Endodermal cell (in vitro differentiated cells): ENCODE measurements at regions not wholly inside any gene's neighbourhood (a gene's known extent, or its start where the extent isn't known, plus 50 kb on each side); places are given as distances from the start of the nearest gene placed in this dataset.

ENCODE experiments used
- DNase-seq: peaks from one replicate; pipeline ENCODE4 v3.0.0-alpha.2; 2017
- H3K27ac ChIP-seq: 2 replicates; pipeline ENCODE4 v1.5.1; 2013; ENCODE audit warnings: mild to moderate bottlenecking, low read depth, low read length, moderate library complexity
- H3K27me3 ChIP-seq: 2 replicates; pipeline ENCODE4 v1.6.1; 2013; ENCODE audit warnings: mild to moderate bottlenecking, low read length, moderate library complexity; ENCODE audit not compliant: insufficient read depth, control insufficient read depth, poor library complexity, severe bottlenecking
- H3K36me3 ChIP-seq: 2 replicates; pipeline ENCODE4 v1.7.0; 2013; ENCODE audit warnings: mild to moderate bottlenecking, low read length, moderate library complexity; ENCODE audit not compliant: control insufficient read depth, insufficient read depth
- H3K4me1 ChIP-seq: one replicate; pipeline ENCODE4 v1.7.0; 2013; ENCODE audit warnings: low read length; ENCODE audit not compliant: control insufficient read depth, insufficient read depth
- H3K4me3 ChIP-seq: 2 replicates; pipeline ENCODE4 v1.5.1; 2013; ENCODE audit warnings: mild to moderate bottlenecking, low read length, moderate library complexity
- H3K9ac ChIP-seq: 2 replicates; pipeline ENCODE4 v1.6.1; 2013; ENCODE audit warnings: mild to moderate bottlenecking, low read length, moderate library complexity; ENCODE audit not compliant: poor library complexity, severe bottlenecking; ENCODE audit errors: extremely low read depth
- H3K9me3 ChIP-seq: 2 replicates; pipeline ENCODE4 v1.6.1; 2013; ENCODE audit warnings: mild to moderate bottlenecking, low read length, moderate library complexity; ENCODE audit not compliant: control insufficient read depth
- H3K27ac Mint-ChIP-seq: 2 replicates; pipeline ENCODE4 v1.8.0; 2020; ENCODE audit warnings: mixed read lengths
- H3K27me3 Mint-ChIP-seq: 2 replicates; pipeline ENCODE4 v1.8.0; 2021; ENCODE audit warnings: mild to moderate bottlenecking, mixed read lengths; ENCODE audit not compliant: insufficient read depth
- H3K36me3 Mint-ChIP-seq: 2 replicates; pipeline ENCODE4 v1.8.0; 2020; ENCODE audit warnings: low read depth, mixed read lengths
- H3K4me1 Mint-ChIP-seq: 2 replicates; pipeline ENCODE4 v1.8.0; 2020; ENCODE audit warnings: mixed read lengths
- H3K4me3 Mint-ChIP-seq: 2 replicates; pipeline ENCODE4 v1.8.0; 2020; ENCODE audit warnings: mild to moderate bottlenecking, moderate library complexity, mixed read lengths
- H3K9me3 Mint-ChIP-seq: 2 replicates; pipeline ENCODE4 v1.8.0; 2020; ENCODE audit warnings: mild to moderate bottlenecking, mixed read lengths
- CTCF ChIP-seq: fragments of 200-600 bp; sonication (generic); conservative IDR thresholded peaks from 2 replicates; pipeline ENCODE4 v1.5.0; 2021; ENCODE audit warnings: antibody characterized with exemption, mild to moderate bottlenecking
- WGBS, 2 experiments: methylation state at CpG; one replicate each; pipeline versions ENCODE4 v1.1.5 to v1.1.7; 2013; ENCODE audit warnings: missing lambda C conversion rate in 2 of 2, mixed read lengths in 1 of 2; ENCODE audit not compliant: insufficient coverage in 1 of 2, insufficient read length in 1 of 2; 5-methylcytosine and 5-hydroxymethylcytosine counted together

GRCh38 chr9:87336914-87337333, 160.7 kb upstream of the DAPK1 start:
- WGBS, 2 experiments: 14 to 16% methylated on average over 10 to 12 of the region's 12 CpGs

GRCh38 chr9:87337335-87338087, 160.2 kb upstream of the DAPK1 start:
- Mint-ChIP-seq H3K4me1 (peaks cover 15% of the 10 kb centered on the region), H3K27ac (peak overlapping the region; percentile 33), H3K36me3 (no peaks in the 10 kb centered on the region), H3K27me3 (peaks cover 2% of the 10 kb centered on the region), H3K4me3 (peak overlapping the region; percentile 53), H3K9me3 (no peaks in the 10 kb centered on the region)
- peak overlapping the region; percentile 85 for H3K4me3 ChIP-seq
- DNase-seq: peak; percentile 77
- H3K9ac ChIP-seq: peak overlapping the region; percentile 2
- TF ChIP-seq CTCF: no peak
- H3K27ac ChIP-seq: no peak overlapping the region
- H3K9me3 ChIP-seq: no peaks in the 10 kb centered on the region
- H3K4me1 ChIP-seq: peaks cover 3% of the 10 kb centered on the region
- no peaks in the 10 kb centered on the region for H3K27me3 ChIP-seq
- 6 to 9% methylated on average over 5 to 13 of the region's 14 CpGs for WGBS, 2 experiments
- H3K36me3 ChIP-seq: no peaks in the 10 kb centered on the region

More at GRCh38 chr9:87336914-87337333, 160.7 kb upstream of the DAPK1 start:
- DNase-seq: no peak
- no peaks in the 10 kb centered on the region for H3K27me3 ChIP-seq
- H3K9me3 ChIP-seq: peaks cover 3% of the 10 kb centered on the region
- H3K4me3 ChIP-seq: peak overlapping the region; percentile 85
- H3K4me1 ChIP-seq: peaks cover 3% of the 10 kb centered on the region
- H3K36me3 ChIP-seq: no peaks in the 10 kb centered on the region
- H3K27ac ChIP-seq: no peak overlapping the region
- no peaks in the 10 kb centered on the region for H3K36me3 Mint-ChIP-seq
- peaks cover 2% of the 10 kb centered on the region for H3K27me3 Mint-ChIP-seq
- peaks cover 15% of the 10 kb centered on the region for H3K4me1 Mint-ChIP-seq
- peak; percentile 88 for TF ChIP-seq CTCF
- peaks cover 2% of the 10 kb centered on the region for H3K9me3 Mint-ChIP-seq
- H3K4me3 Mint-ChIP-seq: peak overlapping the region; percentile 53
- peak overlapping the region; percentile 2 for H3K9ac ChIP-seq
- H3K27ac Mint-ChIP-seq: no peak overlapping the region

- Histone ChIP-seq H3K36me3 (no peaks in the 10 kb centered on the region), H3K27ac (no peak overlapping the region), H3K9me3 (no peaks in the 10 kb centered on the region), H3K4me1 (peaks cover 3% of the 10 kb centered on the region), H3K9ac (no peak overlapping the region), H3K27me3 (no peaks in the 10 kb centered on the region), H3K4me3 (peak overlapping the region; percentile 85)
- peaks cover 7% of the 10 kb centered on the region for H3K27me3 Mint-ChIP-seq
- no peaks in the 10 kb centered on the region for H3K36me3 Mint-ChIP-seq
- no peak for TF ChIP-seq CTCF
- peak; percentile 63 for DNase-seq
- 31 to 36% methylated on average over 10 to 13 of the region's 13 CpGs for WGBS, 2 experiments
- H3K9me3 Mint-ChIP-seq: no peaks in the 10 kb centered on the region
- peak overlapping the region; percentile 33 for H3K27ac Mint-ChIP-seq
- peak overlapping the region; percentile 53 for H3K4me3 Mint-ChIP-seq
- H3K4me1 Mint-ChIP-seq: peaks cover 18% of the 10 kb centered on the region
These were observed 159.3 kb upstream of the DAPK1 start for GRCh38 chr9:87338088-87338989.
